Astrocyte of the cerebellum (primary cell): ENCODE measurements at regions not wholly inside any gene's neighbourhood (a gene's known extent, or its start where the extent isn't known, plus 50 kb on each side); places are given as distances from the start of the nearest gene placed in this dataset.

Experiments
- DNase-seq: peaks from one replicate; pipeline ENCODE4 v3.0.0-alpha.2; 2011; ENCODE audit warnings: low read depth
- H3K4me3 ChIP-seq: 2 replicates; pipeline ENCODE4 v1.5.1; 2011; ENCODE audit warnings: mild to moderate bottlenecking, low read depth, low read length, moderate library complexity
- in situ Hi-C: cut with HindIII; loops from 2 replicates; pipeline ENCODE4 v1.10.0; 2017; ENCODE audit warnings: low sequenced_read_pairs
- TF ChIP-seq, protein P1 (sequence below): IDR thresholded peaks from 2 replicates; pipeline ENCODE4 v1.5.1; 2012; ENCODE audit warnings: low read length, low read depth, moderate library complexity, mild to moderate bottlenecking; ENCODE audit errors: missing control alignments

DNA sequence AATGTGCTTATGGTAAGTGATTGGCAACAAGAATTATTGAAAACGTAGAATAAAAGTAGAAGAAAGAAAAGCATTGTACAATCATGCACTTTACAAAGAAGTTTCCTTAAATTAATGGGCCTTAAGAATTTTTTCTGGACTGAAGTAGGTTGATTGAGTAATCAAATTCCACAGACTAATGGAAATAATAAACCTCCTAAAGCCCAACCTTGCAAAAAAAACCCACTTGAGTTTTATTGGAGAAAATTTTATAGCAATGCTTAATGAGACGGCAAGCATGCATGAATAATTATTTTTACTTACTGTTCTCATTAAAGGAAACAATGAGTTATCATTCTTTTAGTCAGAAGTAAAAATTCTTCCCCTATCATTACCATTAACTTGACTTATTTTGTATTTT, 676.1 kb upstream of the C9orf72 start:
- in situ Hi-C loops, result no loop called here
- no peak for DNase-seq
- no peak overlapping the region for H3K4me3 ChIP-seq
- TF ChIP-seq, protein P1, sequence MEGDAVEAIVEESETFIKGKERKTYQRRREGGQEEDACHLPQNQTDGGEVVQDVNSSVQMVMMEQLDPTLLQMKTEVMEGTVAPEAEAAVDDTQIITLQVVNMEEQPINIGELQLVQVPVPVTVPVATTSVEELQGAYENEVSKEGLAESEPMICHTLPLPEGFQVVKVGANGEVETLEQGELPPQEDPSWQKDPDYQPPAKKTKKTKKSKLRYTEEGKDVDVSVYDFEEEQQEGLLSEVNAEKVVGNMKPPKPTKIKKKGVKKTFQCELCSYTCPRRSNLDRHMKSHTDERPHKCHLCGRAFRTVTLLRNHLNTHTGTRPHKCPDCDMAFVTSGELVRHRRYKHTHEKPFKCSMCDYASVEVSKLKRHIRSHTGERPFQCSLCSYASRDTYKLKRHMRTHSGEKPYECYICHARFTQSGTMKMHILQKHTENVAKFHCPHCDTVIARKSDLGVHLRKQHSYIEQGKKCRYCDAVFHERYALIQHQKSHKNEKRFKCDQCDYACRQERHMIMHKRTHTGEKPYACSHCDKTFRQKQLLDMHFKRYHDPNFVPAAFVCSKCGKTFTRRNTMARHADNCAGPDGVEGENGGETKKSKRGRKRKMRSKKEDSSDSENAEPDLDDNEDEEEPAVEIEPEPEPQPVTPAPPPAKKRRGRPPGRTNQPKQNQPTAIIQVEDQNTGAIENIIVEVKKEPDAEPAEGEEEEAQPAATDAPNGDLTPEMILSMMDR, result no peak

DNA sequence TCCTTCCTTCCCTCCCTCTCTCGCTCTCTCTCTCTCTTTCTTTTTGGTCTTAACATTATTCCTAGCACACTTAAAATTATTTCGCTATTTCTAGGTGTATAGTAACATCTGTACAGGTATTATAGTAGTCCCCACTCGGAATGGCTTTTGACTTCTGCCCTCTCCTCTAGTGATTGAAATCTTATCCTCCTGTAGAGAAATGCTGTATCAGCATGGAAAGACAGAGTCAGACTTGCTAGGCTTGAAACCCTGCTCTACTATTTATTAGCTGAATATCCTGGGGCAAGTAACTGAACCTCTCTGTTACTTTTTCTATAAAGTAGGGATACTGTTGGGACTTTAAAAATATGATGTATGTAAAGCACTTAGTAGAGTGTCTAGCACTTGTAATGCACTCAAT, 681.9 kb upstream of the C9orf72 start:
- TF ChIP-seq, protein P1, result no peak
- in situ Hi-C loops, result no loop called here
- no peak for DNase-seq
- no peak overlapping the region for H3K4me3 ChIP-seq

DNA sequence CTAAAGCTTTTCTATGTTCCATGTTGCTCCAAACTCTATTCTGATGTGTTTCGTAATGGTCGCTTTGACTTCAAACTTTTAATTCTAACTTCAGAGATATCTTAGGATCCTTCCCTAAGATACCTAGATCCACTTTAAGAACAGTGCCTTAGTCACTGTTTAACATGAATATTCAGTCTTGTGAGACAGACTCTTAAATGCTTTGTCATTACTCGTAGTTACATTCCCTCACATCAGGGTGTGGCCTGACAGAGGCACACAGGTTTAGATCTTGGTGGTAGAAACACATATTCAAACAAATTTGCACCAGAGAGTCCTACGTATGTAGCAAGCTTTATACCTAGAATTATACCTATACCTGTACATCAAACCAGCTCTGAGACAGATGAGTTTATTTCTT, 687.0 kb upstream of the C9orf72 start:
- DNase-seq, result no peak
- TF ChIP-seq, protein P1, result no peak
- in situ Hi-C loops, result no loop called here
- H3K4me3 ChIP-seq, result no peak overlapping the region

DNA sequence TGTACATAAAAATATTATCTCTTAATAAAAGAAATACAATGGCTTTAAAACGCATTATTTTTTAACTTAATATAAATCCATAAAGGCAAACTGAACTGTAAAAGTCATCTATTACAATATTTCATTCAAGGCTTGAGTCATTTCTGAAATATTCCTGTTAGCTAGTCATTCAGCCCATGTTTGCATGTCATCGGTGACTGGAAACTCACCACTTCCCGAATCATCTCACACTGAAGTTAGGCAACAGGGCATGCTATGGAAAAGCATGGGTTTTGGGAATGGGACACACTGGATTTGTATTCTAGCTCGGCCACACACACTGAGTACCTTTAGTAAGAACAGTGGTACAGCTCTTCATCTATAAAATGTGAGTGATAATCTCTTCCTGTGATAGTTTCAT, 691.1 kb upstream of the C9orf72 start:
- TF ChIP-seq, protein P1, result no peak
- H3K4me3 ChIP-seq, result no peak overlapping the region
- in situ Hi-C loops, result no loop called here
- no peak for DNase-seq

DNA sequence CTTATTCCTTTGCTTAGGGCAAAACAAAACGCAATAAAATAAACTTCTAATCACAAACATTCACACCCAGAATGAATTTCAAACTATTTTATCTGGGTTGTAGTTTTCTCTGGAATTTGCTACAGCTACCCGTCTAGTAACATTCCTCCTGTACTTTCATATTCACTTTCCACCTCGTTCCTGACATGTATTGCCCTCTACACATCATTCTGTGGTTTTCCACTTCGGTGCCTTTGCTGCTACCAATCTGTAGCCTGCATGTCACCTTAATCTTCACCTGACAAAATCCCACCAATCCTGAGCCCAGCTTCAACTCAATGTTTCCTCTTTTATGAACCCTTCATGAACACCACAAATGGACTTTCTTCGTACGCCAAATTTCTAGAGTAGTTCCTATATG, 694.1 kb upstream of the C9orf72 start:
- no peak overlapping the region for H3K4me3 ChIP-seq
- in situ Hi-C loops, result no loop called here
- DNase-seq, result no peak
- TF ChIP-seq, protein P1, result no peak

DNA sequence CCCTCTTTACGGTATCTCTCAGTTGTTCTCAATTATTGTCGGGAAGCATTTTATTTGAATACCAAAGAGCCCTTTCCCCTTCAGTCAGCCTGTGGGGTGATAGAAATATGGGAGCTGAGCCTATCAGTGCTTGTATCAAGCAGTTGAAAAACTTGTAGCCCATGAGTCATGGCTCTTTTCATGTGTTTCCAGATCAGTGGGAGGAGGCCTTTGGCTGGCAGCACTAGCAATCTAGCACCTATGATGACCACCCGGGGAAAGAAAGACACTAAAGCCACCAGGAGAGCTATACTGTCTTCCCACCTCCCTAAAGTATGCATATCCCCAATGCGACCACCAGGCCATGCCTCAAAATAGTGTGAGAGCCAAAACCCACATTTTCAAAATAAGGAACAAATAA, 696.9 kb upstream of the C9orf72 start:
- TF ChIP-seq, protein P1, result no peak
- DNase-seq, result no peak
- in situ Hi-C loops, result no loop called here
- no peak overlapping the region for H3K4me3 ChIP-seq

DNA sequence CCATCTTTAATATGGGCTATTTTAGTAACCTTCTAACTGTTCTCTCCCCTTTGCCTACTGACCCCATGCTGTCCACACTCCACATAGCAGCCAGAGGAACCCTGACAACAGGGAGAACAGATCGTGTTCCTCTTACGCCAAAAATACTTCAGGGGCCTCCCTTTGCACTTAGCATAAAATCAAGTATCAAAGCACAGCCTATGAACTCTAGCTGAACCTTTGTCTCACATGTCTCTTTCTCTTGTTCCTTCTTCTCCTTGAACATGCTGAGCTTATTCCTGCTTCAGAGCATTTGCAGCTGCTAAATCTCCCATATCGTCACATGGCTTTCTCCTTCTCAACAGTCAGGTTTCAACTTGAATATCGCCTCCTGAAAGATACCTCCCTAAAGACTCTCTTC, 698.8 kb upstream of the C9orf72 start:
- no peak overlapping the region for H3K4me3 ChIP-seq
- DNase-seq, result no peak
- in situ Hi-C loops, result no loop called here
- TF ChIP-seq, protein P1, result no peak
